ENCODE measurements at regions not wholly inside any gene's neighbourhood (a gene's known extent, or its start where the extent isn't known, plus 50 kb on each side); places are given as distances from the start of the nearest gene placed in this dataset.
A peak's percentile ranks its signal among the peaks of the same experiment; 100 is the strongest.

GRCh38 chr2:122999821-123000220, 1025.3 kb upstream of the CNTNAP5 start:
- DNase-seq (ENCODE audit: low spot score) = no peak

- no peak for DNase-seq (ENCODE audit: low spot score)
These were observed 1022.3 kb upstream of the CNTNAP5 start for GRCh38 chr2:123002660-123003248.

GRCh38 chr2:123015186-123015585, 1009.9 kb upstream of the CNTNAP5 start:
- DNase-seq (ENCODE audit: low spot score) = no peak

GRCh38 chr2:123035541-123035940, 989.5 kb upstream of the CNTNAP5 start:
- DNase-seq (ENCODE audit: low spot score) = no peak

- DNase-seq (ENCODE audit: low spot score) = no peak
These were observed 988.8 kb upstream of the CNTNAP5 start for GRCh38 chr2:123036300-123036699.

- DNase-seq (ENCODE audit: low spot score) = no peak
These were observed 984.6 kb upstream of the CNTNAP5 start for GRCh38 chr2:123040506-123040905.

GRCh38 chr2:123043458-123043857, 981.6 kb upstream of the CNTNAP5 start:
- no peak for DNase-seq (ENCODE audit: low spot score)

GRCh38 chr2:123045713-123046112, 979.4 kb upstream of the CNTNAP5 start:
- DNase-seq (ENCODE audit: low spot score) = no peak

- DNase-seq (ENCODE audit: low spot score) = no peak
These were observed 977.9 kb upstream of the CNTNAP5 start for GRCh38 chr2:123047186-123047585.

- DNase-seq (ENCODE audit: low spot score) = no peak
These were observed 974.0 kb upstream of the CNTNAP5 start for GRCh38 chr2:123051136-123051535.

- DNase-seq (ENCODE audit: low spot score) = no peak
These were observed 963.6 kb upstream of the CNTNAP5 start for GRCh38 chr2:123061534-123061933.

- DNase-seq (ENCODE audit: low spot score) = no peak
These were observed 951.7 kb upstream of the CNTNAP5 start for GRCh38 chr2:123073371-123073770.

- DNase-seq (ENCODE audit: low spot score) = no peak
These were observed 951.1 kb upstream of the CNTNAP5 start for GRCh38 chr2:123073956-123074355.

- DNase-seq (ENCODE audit: low spot score) = no peak
These were observed 948.0 kb upstream of the CNTNAP5 start for GRCh38 chr2:123077101-123077500.

GRCh38 chr2:123080331-123080730, 944.8 kb upstream of the CNTNAP5 start:
- DNase-seq (ENCODE audit: low spot score) = peak; percentile 2

GRCh38 chr2:123085484-123085883, 939.6 kb upstream of the CNTNAP5 start:
- DNase-seq (ENCODE audit: low spot score) = no peak

GRCh38 chr2:123086613-123087385, 938.3 kb upstream of the CNTNAP5 start:
- no peak for DNase-seq (ENCODE audit: low spot score)

GRCh38 chr2:123091471-123091870, 933.6 kb upstream of the CNTNAP5 start:
- no peak for DNase-seq (ENCODE audit: low spot score)

GRCh38 chr2:123093199-123093598, 931.9 kb upstream of the CNTNAP5 start:
- no peak for DNase-seq (ENCODE audit: low spot score)

GRCh38 chr2:123095219-123095835, 929.8 kb upstream of the CNTNAP5 start:
- DNase-seq (ENCODE audit: low spot score) = no peak

- no peak for DNase-seq (ENCODE audit: low spot score)
These were observed 926.5 kb upstream of the CNTNAP5 start for GRCh38 chr2:123098619-123099018.

- DNase-seq (ENCODE audit: low spot score) = no peak
These were observed 923.7 kb upstream of the CNTNAP5 start for GRCh38 chr2:123101434-123101833.

GRCh38 chr2:123103902-123104301, 921.2 kb upstream of the CNTNAP5 start:
- DNase-seq (ENCODE audit: low spot score) = no peak
